ENCODE measurements at regions not wholly inside any gene's neighbourhood (a gene's known extent, or its start where the extent isn't known, plus 50 kb on each side); places are given as distances from the start of the nearest gene placed in this dataset.

DNA sequence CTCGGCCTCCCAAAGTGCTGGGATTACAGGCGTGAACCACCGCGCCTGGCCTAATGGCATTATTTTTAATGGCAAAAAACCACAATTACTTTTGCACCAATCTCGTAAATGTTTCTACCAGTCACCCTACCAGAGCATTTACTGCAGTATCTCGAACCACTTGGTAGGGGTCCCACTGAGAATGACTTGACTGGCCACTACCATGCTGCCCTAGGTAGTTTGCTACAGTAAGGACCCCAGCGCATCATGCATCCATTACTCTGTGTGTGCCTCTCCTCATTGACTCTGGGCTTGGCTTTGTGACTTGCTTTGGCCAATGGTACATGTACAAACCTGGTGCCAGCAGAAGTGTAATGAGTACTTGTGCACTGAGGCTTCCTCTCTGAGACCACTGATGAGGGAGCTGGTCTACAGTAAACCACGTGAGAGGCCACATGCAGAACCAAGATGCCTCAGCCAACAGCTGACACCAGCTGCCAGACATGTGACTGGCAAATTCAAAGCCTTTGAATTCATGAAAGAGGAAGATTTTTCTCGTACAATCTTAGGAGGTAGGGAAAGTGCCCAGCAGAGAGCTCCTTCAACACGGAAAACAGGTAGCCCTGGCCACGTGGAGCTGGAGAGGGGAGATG is 421.7 kb upstream of the C16orf82 start:
- peaks cover 4% of the 10 kb centered on the region for H3K4me1 Mint-ChIP-seq
- Histone ChIP-seq H3K4me2 (no peak overlapping the region), H3F3A (ENCODE audit: low read depth) (peaks cover 6% of the 10 kb centered on the region), H3K36me3 (no peaks in the 10 kb centered on the region), H3K4me3 (no peak overlapping the region), H3K9ac (no peak overlapping the region), H3K27me3 (no peaks in the 10 kb centered on the region), H3K79me2 (ENCODE audit: low read depth) (no peaks in the 10 kb centered on the region), H4K20me1 (ENCODE audit: low read depth) (no peaks in the 10 kb centered on the region), H3K9me3 (ENCODE audit: low read depth) (no peaks in the 10 kb centered on the region), H2AFZ (replicated peaks) (no peak overlapping the region), H3K27ac (no peak overlapping the region), H3K4me1 (peaks cover 22% of the 10 kb centered on the region)
- no peak overlapping the region for H3K4me3 Mint-ChIP-seq
- peaks cover 2% of the 10 kb centered on the region for H3K27me3 Mint-ChIP-seq (ENCODE audit: insufficient read depth, low read depth)
- no peak for DNase-seq (ENCODE audit: low spot score)
- no peak overlapping the region for H3K27ac Mint-ChIP-seq
- H3K36me3 Mint-ChIP-seq: no peaks in the 10 kb centered on the region
- TF ChIP-seq EZH2 (IDR thresholded peaks at IDR 0.05) (no peak), EZH2phosphoT487 (IDR thresholded peaks at IDR 0.05) (no peak)
- TF ChIP-seq, protein P1, sequence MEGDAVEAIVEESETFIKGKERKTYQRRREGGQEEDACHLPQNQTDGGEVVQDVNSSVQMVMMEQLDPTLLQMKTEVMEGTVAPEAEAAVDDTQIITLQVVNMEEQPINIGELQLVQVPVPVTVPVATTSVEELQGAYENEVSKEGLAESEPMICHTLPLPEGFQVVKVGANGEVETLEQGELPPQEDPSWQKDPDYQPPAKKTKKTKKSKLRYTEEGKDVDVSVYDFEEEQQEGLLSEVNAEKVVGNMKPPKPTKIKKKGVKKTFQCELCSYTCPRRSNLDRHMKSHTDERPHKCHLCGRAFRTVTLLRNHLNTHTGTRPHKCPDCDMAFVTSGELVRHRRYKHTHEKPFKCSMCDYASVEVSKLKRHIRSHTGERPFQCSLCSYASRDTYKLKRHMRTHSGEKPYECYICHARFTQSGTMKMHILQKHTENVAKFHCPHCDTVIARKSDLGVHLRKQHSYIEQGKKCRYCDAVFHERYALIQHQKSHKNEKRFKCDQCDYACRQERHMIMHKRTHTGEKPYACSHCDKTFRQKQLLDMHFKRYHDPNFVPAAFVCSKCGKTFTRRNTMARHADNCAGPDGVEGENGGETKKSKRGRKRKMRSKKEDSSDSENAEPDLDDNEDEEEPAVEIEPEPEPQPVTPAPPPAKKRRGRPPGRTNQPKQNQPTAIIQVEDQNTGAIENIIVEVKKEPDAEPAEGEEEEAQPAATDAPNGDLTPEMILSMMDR (IDR thresholded peaks at IDR 0.05): no peak
- no peaks in the 10 kb centered on the region for H3K9me3 Mint-ChIP-seq

DNA sequence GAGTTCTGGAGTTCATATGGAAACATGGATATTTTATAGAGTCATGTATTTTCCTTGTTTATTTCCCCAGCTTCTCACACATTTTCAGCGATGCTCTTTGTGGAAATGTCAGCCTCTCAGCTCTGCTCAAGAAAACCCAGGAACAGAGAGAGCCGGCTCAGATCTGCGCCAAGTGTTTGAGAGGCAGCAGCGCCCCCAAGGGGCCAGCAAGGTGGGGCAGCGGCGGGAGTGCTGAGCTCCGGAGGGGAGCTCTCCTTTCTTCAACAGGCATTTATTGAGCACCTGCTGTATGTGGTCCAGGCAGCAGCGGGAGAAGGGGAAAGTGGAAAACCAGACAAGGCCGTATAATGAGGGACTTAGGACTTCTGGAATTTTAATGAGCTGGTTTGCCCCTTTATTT is 421.1 kb upstream of the C16orf82 start:
- Mint-ChIP-seq H3K36me3 (no peaks in the 10 kb centered on the region), H3K4me1 (peaks cover 4% of the 10 kb centered on the region), H3K27ac (no peak overlapping the region), H3K9me3 (no peaks in the 10 kb centered on the region), H3K4me3 (no peak overlapping the region), H3K27me3 (ENCODE audit: insufficient read depth, low read depth) (peaks cover 1% of the 10 kb centered on the region)
- Histone ChIP-seq H3K27me3 (no peaks in the 10 kb centered on the region), H4K20me1 (ENCODE audit: low read depth) (no peaks in the 10 kb centered on the region), H3F3A (ENCODE audit: low read depth) (peaks cover 6% of the 10 kb centered on the region), H3K9ac (no peak overlapping the region), H2AFZ (replicated peaks) (no peak overlapping the region), H3K4me3 (no peak overlapping the region), H3K36me3 (no peaks in the 10 kb centered on the region), H3K79me2 (ENCODE audit: low read depth) (no peaks in the 10 kb centered on the region), H3K27ac (no peak overlapping the region), H3K4me1 (peaks cover 22% of the 10 kb centered on the region), H3K4me2 (no peak overlapping the region), H3K9me3 (ENCODE audit: low read depth) (no peaks in the 10 kb centered on the region)
- DNase-seq (ENCODE audit: low spot score): peak; percentile 80
- TF ChIP-seq, protein P1 (IDR thresholded peaks at IDR 0.05): peak; percentile 90
- TF ChIP-seq EZH2 (IDR thresholded peaks at IDR 0.05) (no peak), EZH2phosphoT487 (IDR thresholded peaks at IDR 0.05) (no peak)

DNA sequence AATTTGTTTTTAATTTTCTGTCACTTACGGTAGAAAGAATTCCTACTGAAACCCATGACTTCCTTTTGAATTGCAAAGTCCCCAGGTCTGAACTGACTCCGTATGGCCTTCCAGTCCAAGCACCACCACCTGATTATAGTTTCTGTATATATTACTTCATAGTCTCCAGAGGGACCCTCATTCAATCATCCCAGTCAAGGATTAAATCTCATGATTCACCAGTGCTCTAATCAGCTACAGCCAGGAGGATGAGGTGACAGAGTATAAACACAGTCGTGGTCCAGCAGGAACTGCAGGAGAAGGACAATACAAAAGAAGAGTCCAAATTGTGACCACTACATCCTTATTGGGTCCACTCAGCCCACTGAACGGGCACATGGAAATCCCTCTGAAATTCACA is 418.9 kb upstream of the C16orf82 start:
- H3K36me3 ChIP-seq: no peaks in the 10 kb centered on the region
- no peaks in the 10 kb centered on the region for H3F3A ChIP-seq (ENCODE audit: low read depth)
- no peak overlapping the region for H3K27ac ChIP-seq
- H2AFZ ChIP-seq (replicated peaks): no peak overlapping the region
- no peaks in the 10 kb centered on the region for H3K27me3 ChIP-seq
- no peak overlapping the region for H3K4me2 ChIP-seq
- Mint-ChIP-seq H3K27me3 (ENCODE audit: insufficient read depth, low read depth) (peaks cover 2% of the 10 kb centered on the region), H3K9me3 (no peaks in the 10 kb centered on the region), H3K27ac (no peak overlapping the region), H3K36me3 (no peaks in the 10 kb centered on the region), H3K4me1 (peaks cover 4% of the 10 kb centered on the region), H3K4me3 (no peak overlapping the region)
- H3K4me1 ChIP-seq: peaks cover 15% of the 10 kb centered on the region
- H3K79me2 ChIP-seq (ENCODE audit: low read depth): no peaks in the 10 kb centered on the region
- TF ChIP-seq EZH2phosphoT487 (IDR thresholded peaks at IDR 0.05): no peak
- no peak for TF ChIP-seq EZH2 (IDR thresholded peaks at IDR 0.05)
- TF ChIP-seq, protein P1 (IDR thresholded peaks at IDR 0.05): no peak
- no peaks in the 10 kb centered on the region for H3K9me3 ChIP-seq (ENCODE audit: low read depth)
- no peak for DNase-seq (ENCODE audit: low spot score)
- no peak overlapping the region for H3K9ac ChIP-seq
- H3K4me3 ChIP-seq: no peak overlapping the region
- H4K20me1 ChIP-seq (ENCODE audit: low read depth): no peaks in the 10 kb centered on the region
